Bone marrow (tissue), 2 donors: ENCODE measurements at regions not wholly inside any gene's neighbourhood (a gene's known extent, or its start where the extent isn't known, plus 50 kb on each side); places are given as distances from the start of the nearest gene placed in this dataset.

Source experiments
- DNase-seq, 2 donors: peaks; one replicate each; lab custom pipeline; 2025; lab: John Stamatoyannopoulos, UW

GRCh38 chr3:70899816-70900215 lies 587.4 kb upstream of the MDFIC2 start:
- no peak for DNase-seq

GRCh38 chr3:70890020-70890394 lies 577.6 kb upstream of the MDFIC2 start:
- DNase-seq = no peak

- DNase-seq = no peak
Measured at GRCh38 chr3:70889162-70890019, 577.0 kb upstream of the MDFIC2 start.

GRCh38 chr3:70885636-70886035 lies 573.2 kb upstream of the MDFIC2 start:
- DNase-seq = no peak

GRCh38 chr3:70882104-70882503 lies 569.7 kb upstream of the MDFIC2 start:
- DNase-seq = no peak

- DNase-seq = no peak
Measured at GRCh38 chr3:70880421-70880820, 568.0 kb upstream of the MDFIC2 start.

- DNase-seq = no peak
Measured at GRCh38 chr3:70876154-70876553, 563.7 kb upstream of the MDFIC2 start.

GRCh38 chr3:70874196-70874595 lies 561.8 kb upstream of the MDFIC2 start:
- no peak for DNase-seq

- no peak for DNase-seq
Measured at GRCh38 chr3:70873686-70874085, 561.2 kb upstream of the MDFIC2 start.

- no peak for DNase-seq
Measured at GRCh38 chr3:70871909-70872656, 559.6 kb upstream of the MDFIC2 start.

GRCh38 chr3:70870576-70870975 lies 558.1 kb upstream of the MDFIC2 start:
- no peak for DNase-seq

- DNase-seq = no peak
Measured at GRCh38 chr3:70868561-70868960, 556.1 kb upstream of the MDFIC2 start.

GRCh38 chr3:70863049-70863448 lies 550.6 kb upstream of the MDFIC2 start:
- DNase-seq = no peak

- DNase-seq = no peak
Measured at GRCh38 chr3:70861855-70862254, 549.4 kb upstream of the MDFIC2 start.

- DNase-seq = no peak
Measured at GRCh38 chr3:70861234-70861633, 548.8 kb upstream of the MDFIC2 start.

GRCh38 chr3:70857916-70858315 lies 545.5 kb upstream of the MDFIC2 start:
- no peak for DNase-seq

- DNase-seq = no peak
Measured at GRCh38 chr3:70856414-70857162, 544.1 kb upstream of the MDFIC2 start.

- DNase-seq = no peak
Measured at GRCh38 chr3:70855149-70855548, 542.7 kb upstream of the MDFIC2 start.

- no peak for DNase-seq
Measured at GRCh38 chr3:70854108-70854507, 541.7 kb upstream of the MDFIC2 start.

GRCh38 chr3:70853161-70853944 lies 540.9 kb upstream of the MDFIC2 start:
- DNase-seq = no peak

GRCh38 chr3:70849911-70850699 lies 537.7 kb upstream of the MDFIC2 start:
- no peak for DNase-seq
